Astrocyte (in vitro differentiated cells and primary cell): ENCODE measurements at regions not wholly inside any gene's neighbourhood (a gene's known extent, or its start where the extent isn't known, plus 50 kb on each side); places are given as distances from the start of the nearest gene placed in this dataset.

Source experiments
- DNase-seq: peaks from one replicate; pipeline ENCODE4 v3.0.0-alpha.2; 2010; ENCODE audit warnings: low read depth
- FAIRE-seq: peaks from 2 replicates; lab custom pipeline; 2011; peaks lifted over from hg19 to GRCh38; lab: Jason Lieb, UNC
- H2AFZ ChIP-seq: 2 replicates; pipeline ENCODE4 v1.6.0; 2012; ENCODE audit warnings: low read depth, low read length, inconsistent platforms
- H3K27ac ChIP-seq: 2 replicates; pipeline ENCODE4 v1.5.1; 2011; ENCODE audit warnings: low read depth, low read length, inconsistent platforms
- H3K27me3 ChIP-seq: 2 replicates; pipeline ENCODE4 v1.6.0; 2011; ENCODE audit warnings: low read length, inconsistent platforms; ENCODE audit not compliant: insufficient read depth
- H3K36me3 ChIP-seq: 2 replicates; pipeline ENCODE4 v1.5.1; 2011; ENCODE audit warnings: low read length, inconsistent platforms; ENCODE audit not compliant: insufficient read depth
- H3K4me1 ChIP-seq: 2 replicates; pipeline ENCODE4 v1.5.1; 2011; ENCODE audit warnings: low read length, inconsistent platforms; ENCODE audit not compliant: insufficient read depth
- H3K4me2 ChIP-seq: 2 replicates; pipeline ENCODE4 v1.6.0; 2012; ENCODE audit warnings: low read length, inconsistent platforms
- H3K4me3 ChIP-seq: 2 replicates; pipeline ENCODE4 v1.5.1; 2011; ENCODE audit warnings: low read depth, mild to moderate bottlenecking, low read length, inconsistent platforms; ENCODE audit not compliant: insufficient read depth
- H3K79me2 ChIP-seq: 2 replicates; pipeline ENCODE4 v1.6.0; 2012; ENCODE audit warnings: mild to moderate bottlenecking, low read length, inconsistent platforms; ENCODE audit not compliant: insufficient read depth
- H3K9ac ChIP-seq: 2 replicates; pipeline ENCODE4 v1.6.0; 2012; ENCODE audit warnings: mild to moderate bottlenecking, low read length, inconsistent platforms
- H3K9me3 ChIP-seq: 2 replicates; pipeline ENCODE4 v1.5.1; 2012; ENCODE audit warnings: low read depth, mild to moderate bottlenecking, low read length, inconsistent platforms; ENCODE audit not compliant: insufficient read depth
- H4K20me1 ChIP-seq: 2 replicates; pipeline ENCODE4 v1.6.0; 2012; ENCODE audit warnings: low read length, inconsistent platforms; ENCODE audit not compliant: insufficient read depth
- H3K27ac Mint-ChIP-seq: one replicate; pipeline ENCODE4 v1.8.0; 2021; ENCODE audit warnings: mild to moderate bottlenecking, mixed read lengths; ENCODE audit not compliant: unreplicated experiment
- H3K27me3 Mint-ChIP-seq: one replicate; pipeline ENCODE4 v1.8.0; 2021; ENCODE audit warnings: low read depth, mixed read lengths; ENCODE audit not compliant: unreplicated experiment
- H3K36me3 Mint-ChIP-seq: one replicate; pipeline ENCODE4 v1.8.0; 2021; ENCODE audit warnings: low read depth, mixed read lengths; ENCODE audit not compliant: unreplicated experiment
- H3K4me1 Mint-ChIP-seq: one replicate; pipeline ENCODE4 v1.8.0; 2021; ENCODE audit warnings: low read depth, mixed read lengths; ENCODE audit not compliant: unreplicated experiment
- H3K4me3 Mint-ChIP-seq: one replicate; pipeline ENCODE4 v1.8.0; 2021; ENCODE audit warnings: mild to moderate bottlenecking, moderate library complexity, mixed read lengths; ENCODE audit not compliant: unreplicated experiment
- H3K9me3 Mint-ChIP-seq: one replicate; pipeline ENCODE4 v1.8.0; 2021; ENCODE audit warnings: mild to moderate bottlenecking, mixed read lengths; ENCODE audit not compliant: unreplicated experiment
- CTCF ChIP-seq: IDR thresholded peaks from 2 replicates; pipeline ENCODE4 v1.5.1; 2011; ENCODE audit warnings: low read depth, mild to moderate bottlenecking, inconsistent platforms, low read length, moderate library complexity; ENCODE audit not compliant: insufficient read depth
- EZH2 ChIP-seq: IDR thresholded peaks from 2 replicates; pipeline ENCODE4 v1.6.1; 2012; ENCODE audit warnings: mild to moderate bottlenecking, low read length, inconsistent platforms; ENCODE audit not compliant: insufficient read depth

GRCh38 chr4:31039382-31039781 lies 319.2 kb downstream of the PCDH7 start:
- FAIRE-seq = no peak
- Mint-ChIP-seq H3K9me3 (no peaks in the 10 kb centered on the region), H3K4me1 (peaks cover 9% of the 10 kb centered on the region), H3K36me3 (peaks cover 5% of the 10 kb centered on the region), H3K27ac (no peak overlapping the region), H3K27me3 (no peaks in the 10 kb centered on the region), H3K4me3 (no peak overlapping the region)
- no peak for DNase-seq
- no peak overlapping the region for H3K27ac ChIP-seq
- no peak overlapping the region for H3K9ac ChIP-seq
- H3K9me3 ChIP-seq = no peaks in the 10 kb centered on the region
- no peaks in the 10 kb centered on the region for H3K4me1 ChIP-seq
- H3K36me3 ChIP-seq = no peaks in the 10 kb centered on the region
- H3K27me3 ChIP-seq = no peaks in the 10 kb centered on the region
- no peak overlapping the region for H3K4me2 ChIP-seq
- H4K20me1 ChIP-seq = no peaks in the 10 kb centered on the region
- TF ChIP-seq CTCF (no peak), EZH2 (no peak)
- H3K79me2 ChIP-seq = no peaks in the 10 kb centered on the region
- no peak overlapping the region for H2AFZ ChIP-seq
- no peak overlapping the region for H3K4me3 ChIP-seq

GRCh38 chr4:31040106-31040505 lies 319.9 kb downstream of the PCDH7 start:
- Histone ChIP-seq H3K36me3 (no peaks in the 10 kb centered on the region), H3K4me3 (no peak overlapping the region), H4K20me1 (no peaks in the 10 kb centered on the region), H2AFZ (no peak overlapping the region), H3K4me2 (no peak overlapping the region), H3K9me3 (no peaks in the 10 kb centered on the region), H3K9ac (no peak overlapping the region), H3K79me2 (no peaks in the 10 kb centered on the region), H3K27ac (no peak overlapping the region), H3K27me3 (no peaks in the 10 kb centered on the region), H3K4me1 (no peaks in the 10 kb centered on the region)
- H3K27ac Mint-ChIP-seq = no peak overlapping the region
- H3K4me1 Mint-ChIP-seq = peaks cover 9% of the 10 kb centered on the region
- peaks cover 5% of the 10 kb centered on the region for H3K36me3 Mint-ChIP-seq
- no peaks in the 10 kb centered on the region for H3K9me3 Mint-ChIP-seq
- DNase-seq = no peak
- no peak overlapping the region for H3K4me3 Mint-ChIP-seq
- TF ChIP-seq CTCF = no peak
- TF ChIP-seq EZH2 = no peak
- FAIRE-seq = no peak
- H3K27me3 Mint-ChIP-seq = no peaks in the 10 kb centered on the region

- Mint-ChIP-seq H3K4me3 (no peak overlapping the region), H3K4me1 (peaks cover 9% of the 10 kb centered on the region), H3K9me3 (no peaks in the 10 kb centered on the region), H3K27me3 (no peaks in the 10 kb centered on the region), H3K36me3 (peaks cover 5% of the 10 kb centered on the region), H3K27ac (no peak overlapping the region)
- H2AFZ ChIP-seq = no peak overlapping the region
- H3K9me3 ChIP-seq = no peaks in the 10 kb centered on the region
- no peak overlapping the region for H3K27ac ChIP-seq
- no peak for FAIRE-seq
- H3K4me2 ChIP-seq = no peak overlapping the region
- no peaks in the 10 kb centered on the region for H3K27me3 ChIP-seq
- no peak overlapping the region for H3K4me3 ChIP-seq
- H3K79me2 ChIP-seq = no peaks in the 10 kb centered on the region
- no peak overlapping the region for H3K9ac ChIP-seq
- DNase-seq = no peak
- no peaks in the 10 kb centered on the region for H3K4me1 ChIP-seq
- no peaks in the 10 kb centered on the region for H4K20me1 ChIP-seq
- TF ChIP-seq CTCF (no peak), EZH2 (no peak)
- H3K36me3 ChIP-seq = no peaks in the 10 kb centered on the region
These were observed 321.2 kb downstream of the PCDH7 start for GRCh38 chr4:31041385-31041784.
